HG03460 (cell line): ENCODE measurements at regions not wholly inside any gene's neighbourhood (a gene's known extent, or its start where the extent isn't known, plus 50 kb on each side); places are given as distances from the start of the nearest gene placed in this dataset.
"Not testable (repeated sequence)": the region's sequence is repeated elsewhere in the genome, so short reads cannot be mapped to it uniquely, and the experiment has no call there.

Experiments used
- ATAC-seq: cut with Tn5 transposase; IDR thresholded peaks from one replicate; pipeline ENCODE4 v1.9.1; 2021; ENCODE audit not compliant: unreplicated experiment

- no peak for ATAC-seq
These were observed 233.1 kb upstream of the USP24 start for GRCh38 chr1:55448261-55448660.

DNA sequence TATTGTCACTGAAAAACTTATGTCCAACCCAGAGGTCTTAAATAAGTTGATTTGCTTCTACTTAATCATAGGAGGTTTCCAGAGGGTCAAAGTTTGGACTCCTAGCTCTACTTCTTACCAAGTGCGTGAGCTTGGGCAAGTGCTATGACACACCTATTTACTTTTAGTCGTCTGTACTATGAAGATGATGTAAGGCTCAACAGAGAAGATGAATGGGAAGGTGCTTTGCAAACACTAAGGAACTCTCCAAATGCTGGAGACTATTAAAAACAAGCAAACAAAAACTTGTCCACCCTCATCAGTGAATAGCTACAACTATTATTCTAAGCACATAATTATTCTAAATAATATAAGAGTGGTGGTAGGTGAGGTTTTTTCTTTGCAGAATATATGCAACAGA is 232.3 kb upstream of the USP24 start:
- ATAC-seq = no peak

DNA sequence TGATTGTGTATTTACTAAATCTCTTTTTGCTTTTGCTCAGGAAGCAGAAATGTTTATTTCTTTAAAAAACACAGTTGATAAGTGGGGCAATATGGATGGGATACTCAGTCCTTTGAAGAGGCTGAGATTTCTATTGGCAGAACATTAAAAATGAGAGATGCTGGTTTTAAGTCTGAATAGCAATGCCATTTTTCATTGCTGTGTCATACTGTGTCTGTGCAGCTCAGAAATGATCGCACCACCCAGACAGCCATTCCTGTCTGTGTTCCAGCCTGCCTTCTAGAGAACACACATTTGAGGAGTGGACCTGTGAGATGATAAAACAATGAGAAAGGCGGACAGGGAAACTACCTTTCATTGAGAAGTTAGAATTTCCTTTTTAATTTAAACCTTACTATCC is 231.2 kb upstream of the USP24 start:
- ATAC-seq = no peak

DNA sequence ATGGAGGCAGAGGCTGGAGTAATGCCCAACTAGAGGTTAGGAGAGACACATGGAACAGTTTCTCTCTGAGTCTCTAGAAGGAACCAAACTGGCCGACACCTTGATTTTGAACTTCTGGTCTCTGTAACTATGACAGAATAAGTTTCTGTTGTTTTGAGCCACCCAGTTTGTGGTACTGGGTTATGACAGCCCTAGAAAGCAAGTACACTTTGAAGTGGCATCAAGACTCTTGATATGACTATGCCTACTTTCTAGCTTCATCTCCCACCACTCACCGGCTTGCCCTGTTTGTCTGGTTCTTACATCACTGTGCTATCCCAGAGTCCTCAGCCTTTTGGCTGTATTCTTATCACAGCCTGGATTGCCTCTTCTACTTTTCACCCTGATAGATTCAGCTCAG is 230.3 kb upstream of the USP24 start:
- peak; percentile 67 for ATAC-seq

DNA sequence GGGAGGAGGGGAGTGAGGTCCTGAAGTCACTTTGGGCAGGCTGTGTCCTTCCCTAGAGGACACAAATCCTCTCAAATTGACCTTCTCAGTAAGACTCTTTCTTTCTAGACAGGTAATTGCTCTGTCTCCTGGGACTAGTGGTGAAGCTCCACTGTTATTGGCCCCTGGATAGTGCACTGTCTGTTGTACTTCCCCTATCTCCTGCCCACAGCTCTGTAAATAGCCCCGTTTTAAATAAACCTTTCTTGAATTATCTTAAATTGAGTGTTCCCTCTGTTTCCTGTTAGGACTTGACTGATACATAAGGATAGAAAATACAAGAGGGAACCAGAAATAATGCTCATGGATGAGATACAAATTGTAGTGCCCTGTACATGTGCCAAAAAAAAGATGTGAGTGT is 229.5 kb upstream of the USP24 start:
- no peak for ATAC-seq

DNA sequence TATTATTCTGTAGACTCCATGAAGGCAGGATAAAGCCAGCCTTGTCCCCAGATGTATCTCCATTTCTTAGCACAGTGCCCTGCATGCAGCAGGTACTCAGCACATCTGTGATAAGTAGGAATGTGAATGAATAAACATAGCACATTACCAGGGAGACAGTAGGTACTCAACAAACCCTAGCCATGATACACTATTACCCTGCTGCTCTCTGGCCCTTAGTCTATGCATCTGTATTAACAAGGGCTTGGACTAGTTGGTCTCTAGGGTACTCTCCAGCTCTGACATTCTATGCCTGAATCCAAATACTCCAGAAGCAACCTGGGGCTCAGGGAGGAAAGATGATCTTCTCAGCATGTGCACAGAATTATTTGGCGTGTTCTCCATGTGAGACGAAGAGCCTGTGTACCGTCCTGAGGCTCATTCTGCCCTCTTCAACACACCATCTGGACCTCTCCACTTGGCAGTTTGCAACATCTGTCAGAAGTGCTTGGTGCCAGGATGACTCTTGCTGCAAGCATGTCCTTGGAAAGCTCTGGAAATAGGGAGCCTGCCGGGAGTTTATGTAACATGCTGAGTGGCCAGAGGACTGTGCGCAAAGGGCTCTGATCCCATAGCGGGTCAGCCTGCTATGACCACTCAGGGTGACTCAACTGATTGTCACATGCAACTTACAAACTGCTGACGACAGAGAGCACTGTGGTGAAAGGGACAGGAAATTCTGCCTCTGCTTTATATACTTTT is 228.2 kb upstream of the USP24 start:
- ATAC-seq = no peak

DNA sequence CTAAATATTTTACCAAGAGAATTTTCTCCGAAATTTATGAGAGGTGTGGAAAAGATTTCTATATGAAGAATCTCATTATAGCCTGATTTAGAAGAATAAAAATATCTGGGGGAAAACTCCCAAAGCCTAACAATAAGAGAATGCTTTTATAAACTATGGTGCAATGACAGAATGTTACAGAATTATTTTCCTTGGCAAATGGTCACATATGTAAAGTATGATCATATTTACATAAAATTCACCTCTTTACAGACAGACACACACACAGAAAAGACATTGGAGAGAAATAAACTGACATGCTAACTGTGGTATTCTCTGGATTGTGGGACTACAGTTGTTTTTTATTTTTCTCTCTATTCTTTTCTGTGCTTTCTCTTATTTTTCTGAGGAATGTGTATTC is 226.3 kb upstream of the USP24 start:
- ATAC-seq = no peak

- ATAC-seq = no peak
These were observed 222.5 kb upstream of the USP24 start for GRCh38 chr1:55437692-55438091.

DNA sequence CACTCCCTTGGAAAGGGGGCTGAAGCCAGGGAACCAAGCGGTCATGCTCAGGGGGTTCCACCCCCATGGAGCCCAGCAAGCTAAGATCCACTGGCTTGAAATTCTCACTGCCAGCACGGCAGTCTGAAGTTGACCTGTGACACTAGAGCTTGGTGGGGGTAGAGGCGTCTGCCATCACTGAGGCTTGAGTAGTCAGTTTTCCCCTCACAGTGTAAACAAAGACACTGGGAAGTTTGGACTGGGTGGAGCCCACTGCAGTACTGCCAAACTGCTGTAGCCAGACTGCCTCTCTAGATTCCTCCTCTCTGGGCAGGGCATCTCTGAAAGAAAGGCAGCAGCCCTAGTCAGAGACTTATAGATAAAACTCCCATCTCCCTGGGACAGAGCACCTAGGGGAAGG is 215.6 kb upstream of the USP24 start:
- not testable (repeated sequence) for ATAC-seq

GRCh38 chr1:55430206-55430605 is 215.0 kb upstream of the USP24 start:
- ATAC-seq = not testable (repeated sequence)

- ATAC-seq = no peak
These were observed 214.1 kb upstream of the USP24 start for GRCh38 chr1:55428944-55429931.

- no peak for ATAC-seq
These were observed 213.1 kb upstream of the USP24 start for GRCh38 chr1:55428231-55428630.

- ATAC-seq = no peak
These were observed 212.4 kb upstream of the USP24 start for GRCh38 chr1:55427606-55428005.

- ATAC-seq = no peak
These were observed 211.5 kb upstream of the USP24 start for GRCh38 chr1:55426619-55427018.

GRCh38 chr1:55426156-55426555 is 211.0 kb upstream of the USP24 start:
- ATAC-seq = no peak

DNA sequence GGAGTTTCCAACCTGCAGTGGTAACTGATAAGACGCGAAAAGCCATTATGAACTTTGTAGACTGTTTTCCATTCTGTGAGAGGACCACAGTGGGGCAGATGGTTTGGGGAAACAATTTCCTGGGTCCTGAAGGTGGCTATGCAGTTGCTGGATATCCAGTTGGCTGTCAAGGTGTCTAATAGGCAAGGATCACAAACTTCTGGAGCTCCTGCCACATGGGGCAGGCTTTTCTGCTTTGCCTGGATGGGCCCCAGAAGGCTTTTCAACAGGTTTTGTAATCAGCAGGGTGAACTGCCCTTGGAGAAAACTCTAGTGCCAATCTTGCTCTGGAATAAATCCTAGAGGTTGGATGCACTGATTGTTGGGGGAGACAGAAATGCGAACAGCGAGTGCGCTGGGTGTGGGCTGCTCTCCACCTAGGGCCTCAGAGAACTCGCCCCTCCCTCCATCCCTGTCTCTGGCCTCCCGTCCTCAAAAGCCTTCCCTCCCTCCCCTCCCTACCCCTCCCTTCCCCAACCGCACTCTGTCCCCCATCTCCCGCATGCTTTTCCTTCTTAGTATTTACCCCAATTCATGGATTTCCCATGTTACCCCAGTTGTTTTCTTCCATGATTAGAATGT is 210.3 kb upstream of the USP24 start:
- no peak for ATAC-seq

- no peak for ATAC-seq
These were observed 208.2 kb upstream of the USP24 start for GRCh38 chr1:55423376-55423775.

DNA sequence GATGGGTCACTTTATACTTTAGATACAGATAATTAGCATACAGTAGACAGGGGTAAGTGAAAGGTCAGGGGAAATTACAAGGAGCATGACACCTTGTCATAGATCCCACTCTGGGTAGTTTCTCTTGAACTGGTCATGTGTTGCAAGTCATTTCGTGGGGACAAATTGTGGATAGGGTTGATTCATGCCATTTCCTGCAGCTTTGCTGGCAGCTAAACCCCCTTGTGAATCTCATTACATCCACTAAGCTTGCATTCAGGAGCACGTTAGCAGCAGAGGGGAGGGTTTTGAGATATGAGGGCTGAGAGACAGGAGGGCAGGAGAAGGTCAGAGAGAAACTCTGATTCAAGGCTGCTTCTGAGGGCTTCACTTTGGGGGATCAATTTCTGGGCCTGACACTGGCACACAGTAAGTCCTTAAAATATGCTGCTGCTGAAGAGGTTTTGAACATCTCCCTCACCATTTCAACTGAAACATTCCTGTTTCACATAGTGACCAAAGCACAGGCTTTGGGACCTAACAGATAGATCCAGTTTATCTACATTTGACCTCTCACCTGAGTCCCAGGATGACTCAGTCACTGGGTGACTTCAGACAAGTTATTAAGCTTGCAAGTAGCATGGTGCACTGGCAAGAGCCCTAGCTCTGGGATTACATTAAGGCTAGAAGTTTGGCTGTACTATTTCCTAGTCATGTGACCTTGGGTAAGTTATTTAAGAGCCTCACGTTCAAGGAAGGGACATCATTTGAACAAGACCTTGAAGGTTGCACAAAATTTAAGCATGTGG is 206.0 kb upstream of the USP24 start:
- no peak for ATAC-seq

DNA sequence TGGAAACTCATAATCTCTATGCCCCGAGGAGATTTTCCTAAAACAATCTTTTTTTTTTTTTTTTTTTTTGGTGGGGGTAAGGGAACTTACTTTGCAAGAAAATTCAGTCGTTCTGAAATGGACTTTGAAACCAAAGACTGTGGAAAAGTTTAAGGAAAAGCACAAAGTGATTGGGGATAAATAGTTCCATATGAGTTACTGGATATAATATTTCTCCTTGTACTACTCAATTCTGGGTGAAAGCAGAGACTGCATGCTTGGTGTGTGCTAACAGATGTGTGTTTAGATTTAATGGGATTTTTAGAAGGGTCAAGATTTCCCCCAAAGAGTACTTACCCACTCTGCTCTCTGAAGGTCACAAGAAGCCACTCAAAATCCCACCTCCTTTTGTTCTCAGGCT is 204.9 kb upstream of the USP24 start:
- no peak for ATAC-seq

DNA sequence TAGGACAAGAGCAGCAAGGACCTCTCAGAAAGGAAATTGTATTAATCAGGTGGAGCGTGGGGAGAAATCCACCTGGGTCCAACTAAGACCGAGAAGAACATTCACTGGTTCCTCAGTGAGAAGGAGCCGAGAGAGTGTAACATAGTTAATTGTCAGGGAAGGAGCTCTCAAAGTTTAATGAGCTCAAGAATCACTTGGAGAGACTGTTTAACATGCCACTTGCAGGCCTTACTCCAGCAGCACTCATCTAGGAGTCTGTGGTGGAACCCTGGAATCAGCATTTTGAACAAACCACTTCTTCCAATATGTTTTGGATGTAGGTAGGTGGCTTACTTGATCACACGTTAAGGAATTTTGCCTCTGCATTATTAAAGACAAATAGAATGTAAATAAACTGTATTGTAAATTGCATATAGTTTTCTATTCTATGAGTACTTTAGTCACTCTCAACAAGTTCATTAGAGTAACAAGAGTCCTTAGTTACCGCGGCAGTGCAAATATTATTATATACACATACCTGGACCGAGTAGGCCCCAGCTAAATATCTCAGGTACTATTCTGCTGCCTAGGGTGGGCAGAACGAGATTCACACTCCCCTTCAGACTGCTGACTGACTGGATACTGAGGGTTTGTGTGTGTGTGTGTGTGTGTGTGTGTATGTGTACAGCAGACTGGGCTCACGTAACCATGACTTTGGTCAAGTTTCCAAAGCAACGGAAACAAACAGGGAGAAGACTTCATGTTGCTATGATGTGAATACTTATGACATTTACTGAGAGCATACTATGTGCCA is 203.2 kb upstream of the USP24 start:
- ATAC-seq = no peak
